ENCODE measurements at regions not wholly inside any gene's neighbourhood (a gene's known extent, or its start where the extent isn't known, plus 50 kb on each side); places are given as distances from the start of the nearest gene placed in this dataset.

GRCh38 chr1:38565020-38565491 lies 294.5 kb downstream of the RRAGC start (continued):
- TF ChIP-seq, protein P1, sequence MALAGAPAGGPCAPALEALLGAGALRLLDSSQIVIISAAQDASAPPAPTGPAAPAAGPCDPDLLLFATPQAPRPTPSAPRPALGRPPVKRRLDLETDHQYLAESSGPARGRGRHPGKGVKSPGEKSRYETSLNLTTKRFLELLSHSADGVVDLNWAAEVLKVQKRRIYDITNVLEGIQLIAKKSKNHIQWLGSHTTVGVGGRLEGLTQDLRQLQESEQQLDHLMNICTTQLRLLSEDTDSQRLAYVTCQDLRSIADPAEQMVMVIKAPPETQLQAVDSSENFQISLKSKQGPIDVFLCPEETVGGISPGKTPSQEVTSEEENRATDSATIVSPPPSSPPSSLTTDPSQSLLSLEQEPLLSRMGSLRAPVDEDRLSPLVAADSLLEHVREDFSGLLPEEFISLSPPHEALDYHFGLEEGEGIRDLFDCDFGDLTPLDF (CRISPR knock-in tag; IDR thresholded peaks at IDR 0.05), result no peak

DNA sequence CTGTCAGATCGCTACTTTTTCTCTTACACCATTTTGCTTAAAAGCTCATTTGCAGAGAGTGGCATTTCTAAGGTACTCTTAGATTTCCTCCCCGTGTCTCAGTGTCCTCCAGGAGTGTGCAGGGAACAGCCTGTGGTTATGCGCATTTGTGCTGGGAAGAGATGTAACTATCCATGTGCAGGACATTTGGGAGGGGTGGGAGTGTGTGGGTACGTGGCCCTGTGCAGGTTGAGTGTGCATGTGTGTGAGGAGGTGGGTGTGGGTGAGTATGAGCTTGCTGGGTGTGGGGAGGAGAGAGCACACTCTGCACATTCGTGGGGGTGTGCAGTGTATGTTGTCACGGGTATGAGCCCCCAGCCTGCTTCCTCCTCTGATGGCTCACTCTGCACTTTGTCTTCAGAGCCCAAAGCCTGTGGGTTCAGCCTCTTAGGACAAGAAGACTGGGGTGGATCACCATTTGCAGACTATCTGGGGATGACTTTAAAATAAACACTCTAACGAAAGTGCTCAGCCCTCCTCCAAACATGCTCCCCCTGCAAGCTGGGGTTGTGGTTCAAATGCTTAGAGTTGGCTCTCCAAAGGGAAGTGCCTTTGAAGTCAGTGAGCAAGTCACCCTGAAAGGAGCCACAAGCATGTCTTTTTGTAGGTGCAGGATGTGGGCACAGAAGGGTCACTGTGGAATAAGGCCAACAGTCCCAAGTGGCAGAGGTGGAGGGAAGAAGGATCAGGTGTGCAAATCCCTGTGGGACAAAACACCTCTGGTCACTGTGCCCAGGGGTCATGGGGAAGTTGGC lies 295.4 kb downstream of the RRAGC start:
- H3K36me3 Mint-ChIP-seq, result no peaks in the 10 kb centered on the region
- ChIA-PET POLR2A (no interaction called here), CTCF (interaction anchor here (1.0 to 1.9 kb wide), 6 partner anchors 10 to 74 kb away, joined by 3 to 5 read pairs (median 4); no protein-coding TSS in a partner anchor)
- no peak overlapping the region for H3K27ac Mint-ChIP-seq
- no peaks in the 10 kb centered on the region for H3K9me3 Mint-ChIP-seq
- TF ChIP-seq ATF6 (CRISPR knock-in tag; IDR thresholded peaks at IDR 0.05), result no peak
- TF ChIP-seq ESRRA (CRISPR knock-in tag; IDR thresholded peaks at IDR 0.05; ENCODE audit: borderline replicate concordance), result no peak
- no peak overlapping the region for H3K4me3 Mint-ChIP-seq
- ATAC-seq (no peak), DNase-seq (ENCODE audit: low spot score) (no peak)
- peaks cover 20% of the 10 kb centered on the region for H3K4me1 Mint-ChIP-seq
- peaks cover 3% of the 10 kb centered on the region; the same call in 1 of the 2 replicates for H3K27me3 Mint-ChIP-seq (ENCODE audit: low read depth)

DNA sequence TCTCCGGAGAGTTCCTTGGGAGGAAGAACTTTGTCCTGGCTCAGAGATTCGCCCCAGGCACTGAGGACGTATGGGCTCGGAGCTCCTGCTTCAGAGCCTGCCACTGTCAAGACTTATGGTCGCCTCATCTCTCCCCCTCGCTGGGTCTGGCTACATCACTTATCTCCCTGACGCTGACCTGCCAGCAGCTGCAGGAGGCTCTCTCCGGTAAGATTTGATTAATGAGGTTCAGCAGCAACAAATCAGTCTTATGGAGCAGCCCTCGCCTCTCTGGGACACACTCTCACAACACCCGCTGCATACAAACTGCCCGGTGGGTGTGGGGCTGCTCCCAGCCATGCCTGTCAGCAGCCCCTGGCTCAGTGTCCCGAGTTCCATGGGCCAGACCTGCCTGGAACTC lies 297.8 kb downstream of the RRAGC start:
- no peak overlapping the region for H3K4me3 Mint-ChIP-seq
- H3K36me3 Mint-ChIP-seq, result no peaks in the 10 kb centered on the region
- POLR2A ChIA-PET, result no interaction called here
- no peak for TF ChIP-seq ZNF671 (CRISPR knock-in tag; IDR thresholded peaks at IDR 0.05)
- H3K27me3 Mint-ChIP-seq (ENCODE audit: low read depth), result peaks cover 3% of the 10 kb centered on the region
- CTCF ChIA-PET, result interaction anchor here (1.1 kb wide), 1 partner anchor 25 kb away, joined by 3 read pairs; no protein-coding TSS in a partner anchor
- H3K27ac Mint-ChIP-seq, result peak overlapping the region; percentile 65; the same call in 1 of the 2 replicates
- no peaks in the 10 kb centered on the region for H3K9me3 Mint-ChIP-seq
- ATAC-seq (no peak), DNase-seq (ENCODE audit: low spot score) (no peak)
- H3K4me1 Mint-ChIP-seq, result peaks cover 42% of the 10 kb centered on the region

- Mint-ChIP-seq H3K27ac (no peak overlapping the region; the same call in 1 of the 2 replicates), H3K36me3 (no peaks in the 10 kb centered on the region), H3K9me3 (no peaks in the 10 kb centered on the region), H3K4me3 (no peak overlapping the region), H3K4me1 (peaks cover 42% of the 10 kb centered on the region), H3K27me3 (ENCODE audit: low read depth) (peaks cover 3% of the 10 kb centered on the region)
- ATAC-seq (no peak), DNase-seq (ENCODE audit: low spot score) (no peak)
- ChIA-PET CTCF (interaction anchor here (1.1 to 1.2 kb wide), 2 partner anchors 22 to 25 kb away, joined by 3 read pairs; no protein-coding TSS in a partner anchor), POLR2A (no interaction called here)
- no peak for TF ChIP-seq GRHL2 (CRISPR knock-in tag; IDR thresholded peaks at IDR 0.05; ENCODE audit: insufficient replicate concordance, severe bottlenecking)
- no peak for TF ChIP-seq GABPB1 (CRISPR knock-in tag; IDR thresholded peaks at IDR 0.05)
- no peak for TF ChIP-seq MLX (CRISPR knock-in tag; IDR thresholded peaks at IDR 0.05)
- no peak for TF ChIP-seq PRRX2 (CRISPR knock-in tag; IDR thresholded peaks at IDR 0.05)
- TF ChIP-seq, protein P2, sequence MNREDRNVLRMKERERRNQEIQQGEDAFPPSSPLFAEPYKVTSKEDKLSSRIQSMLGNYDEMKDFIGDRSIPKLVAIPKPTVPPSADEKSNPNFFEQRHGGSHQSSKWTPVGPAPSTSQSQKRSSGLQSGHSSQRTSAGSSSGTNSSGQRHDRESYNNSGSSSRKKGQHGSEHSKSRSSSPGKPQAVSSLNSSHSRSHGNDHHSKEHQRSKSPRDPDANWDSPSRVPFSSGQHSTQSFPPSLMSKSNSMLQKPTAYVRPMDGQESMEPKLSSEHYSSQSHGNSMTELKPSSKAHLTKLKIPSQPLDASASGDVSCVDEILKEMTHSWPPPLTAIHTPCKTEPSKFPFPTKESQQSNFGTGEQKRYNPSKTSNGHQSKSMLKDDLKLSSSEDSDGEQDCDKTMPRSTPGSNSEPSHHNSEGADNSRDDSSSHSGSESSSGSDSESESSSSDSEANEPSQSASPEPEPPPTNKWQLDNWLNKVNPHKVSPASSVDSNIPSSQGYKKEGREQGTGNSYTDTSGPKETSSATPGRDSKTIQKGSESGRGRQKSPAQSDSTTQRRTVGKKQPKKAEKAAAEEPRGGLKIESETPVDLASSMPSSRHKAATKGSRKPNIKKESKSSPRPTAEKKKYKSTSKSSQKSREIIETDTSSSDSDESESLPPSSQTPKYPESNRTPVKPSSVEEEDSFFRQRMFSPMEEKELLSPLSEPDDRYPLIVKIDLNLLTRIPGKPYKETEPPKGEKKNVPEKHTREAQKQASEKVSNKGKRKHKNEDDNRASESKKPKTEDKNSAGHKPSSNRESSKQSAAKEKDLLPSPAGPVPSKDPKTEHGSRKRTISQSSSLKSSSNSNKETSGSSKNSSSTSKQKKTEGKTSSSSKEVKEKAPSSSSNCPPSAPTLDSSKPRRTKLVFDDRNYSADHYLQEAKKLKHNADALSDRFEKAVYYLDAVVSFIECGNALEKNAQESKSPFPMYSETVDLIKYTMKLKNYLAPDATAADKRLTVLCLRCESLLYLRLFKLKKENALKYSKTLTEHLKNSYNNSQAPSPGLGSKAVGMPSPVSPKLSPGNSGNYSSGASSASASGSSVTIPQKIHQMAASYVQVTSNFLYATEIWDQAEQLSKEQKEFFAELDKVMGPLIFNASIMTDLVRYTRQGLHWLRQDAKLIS (CRISPR knock-in tag; IDR thresholded peaks at IDR 0.05; ENCODE audit: borderline replicate concordance), result no peak
- no peak for TF ChIP-seq ZNF138 (CRISPR knock-in tag; conservative IDR thresholded peaks at IDR 0.05)
- TF ChIP-seq ARID4B (CRISPR knock-in tag; IDR thresholded peaks at IDR 0.05; ENCODE audit: borderline replicate concordance), result no peak
- no peak for TF ChIP-seq CTCF (IDR thresholded peaks at IDR 0.05)
- TF ChIP-seq NR3C1 (CRISPR knock-in tag; conservative IDR thresholded peaks at IDR 0.05; ENCODE audit: low read depth), result no peak
- no peak for TF ChIP-seq OVOL2 (CRISPR knock-in tag; IDR thresholded peaks at IDR 0.05; ENCODE audit: borderline replicate concordance)
These were observed 298.5 kb downstream of the RRAGC start for GRCh38 chr1:38561110-38561509.

Data from WTC11 (cell line).